ENCODE measurements at regions not wholly inside any gene's neighbourhood (a gene's known extent, or its start where the extent isn't known, plus 50 kb on each side); places are given as distances from the start of the nearest gene placed in this dataset.
"Not testable (repeated sequence)": the region's sequence is repeated elsewhere in the genome, so short reads cannot be mapped to it uniquely, and the experiment has no call there.

DNA sequence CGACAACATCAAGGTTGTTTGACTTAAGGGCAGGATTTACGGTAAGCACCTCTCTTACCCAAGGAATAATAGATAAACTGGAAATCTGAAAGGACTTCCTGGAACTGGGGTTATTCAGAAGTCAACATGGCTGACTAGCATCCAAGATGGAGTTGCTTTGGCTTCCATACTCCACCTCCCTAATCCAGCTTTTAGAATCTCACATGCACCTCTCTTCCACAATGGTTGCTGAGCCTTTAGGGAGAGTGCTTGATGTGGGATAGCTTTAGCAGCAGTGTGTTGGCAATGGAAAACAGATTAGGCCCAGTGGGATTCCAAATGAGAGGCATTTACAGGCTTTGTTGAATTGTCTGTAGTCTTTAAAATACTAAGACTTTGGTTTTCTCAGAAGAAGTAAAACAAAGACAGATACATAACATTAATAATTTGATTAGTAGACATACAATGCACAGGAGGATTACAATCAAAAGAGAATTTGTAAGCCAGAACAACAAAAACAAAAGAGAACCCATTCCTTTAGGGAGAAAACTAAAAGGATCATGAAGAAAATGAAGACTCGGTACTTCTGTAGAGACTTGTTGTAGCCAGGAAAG lies 222.0 kb downstream of the HS3ST3B1 start:
- no peak for TF ChIP-seq CTCF (IDR thresholded peaks at IDR 0.05)
- H3K9me3 ChIP-seq, result no peaks in the 10 kb centered on the region
- no peaks in the 10 kb centered on the region for H3K27me3 ChIP-seq
- ATAC-seq (no peak), DNase-seq (no peak)
- no peak overlapping the region for H3K4me3 ChIP-seq
- intact Hi-C loops (cut with DNase I), result no loop called here
- H3K27ac ChIP-seq, result no peak overlapping the region
- H3K36me3 ChIP-seq, result no peaks in the 10 kb centered on the region
- no peaks in the 10 kb centered on the region for H3K4me1 ChIP-seq

DNA sequence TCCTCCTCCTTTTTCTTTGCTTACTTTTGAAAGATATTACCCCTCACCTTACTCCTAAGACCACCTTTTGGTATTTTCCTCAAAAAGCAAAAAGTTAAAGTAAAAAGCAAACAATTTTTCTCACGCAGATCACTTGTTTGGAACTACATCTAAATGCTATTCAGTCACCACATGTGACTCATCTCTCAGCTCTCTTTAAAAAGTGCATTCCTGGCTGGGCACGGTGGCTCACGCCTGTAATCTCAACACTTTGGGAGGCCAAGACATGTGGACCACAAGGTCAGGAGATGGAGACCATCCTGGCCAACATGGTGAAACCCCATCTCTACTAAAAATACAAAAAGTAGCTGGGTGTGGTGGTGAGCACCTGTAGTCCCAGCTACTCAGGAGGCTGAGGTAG lies 218.0 kb downstream of the HS3ST3B1 start:
- H3K4me3 ChIP-seq; ATAC-seq; DNase-seq; intact Hi-C loops (cut with DNase I); H3K36me3 ChIP-seq; H3K9me3 ChIP-seq; H3K27me3 ChIP-seq; H3K27ac ChIP-seq; H3K4me1 ChIP-seq: not testable (repeated sequence)

DNA sequence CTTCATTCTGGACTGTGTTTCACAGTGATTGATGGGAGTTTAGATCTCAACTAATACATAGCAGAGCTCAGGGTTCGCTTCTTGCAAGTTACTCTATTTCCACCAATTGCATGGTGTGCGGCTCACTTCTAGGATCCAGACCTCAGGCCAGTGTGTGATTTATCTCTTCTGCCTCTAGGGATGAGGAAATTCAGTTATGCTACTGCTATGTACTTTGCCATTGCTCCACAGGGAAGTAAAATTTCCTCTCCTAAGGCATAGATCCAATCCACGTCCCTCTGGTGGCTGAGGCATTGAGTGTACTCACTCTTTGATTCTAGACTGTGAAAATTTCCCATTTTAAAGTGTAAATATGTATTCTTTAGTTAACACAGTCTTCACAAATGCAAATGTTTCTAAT lies 214.1 kb downstream of the HS3ST3B1 start:
- no peak for ATAC-seq
- Histone ChIP-seq H3K36me3 (no peaks in the 10 kb centered on the region), H3K27ac (no peak overlapping the region), H3K9me3 (no peaks in the 10 kb centered on the region), H3K27me3 (no peaks in the 10 kb centered on the region), H3K4me3 (no peak overlapping the region), H3K4me1 (no peaks in the 10 kb centered on the region)
- intact Hi-C loops (cut with DNase I), result no loop called here
- no peak for DNase-seq
- no peak for TF ChIP-seq CTCF (IDR thresholded peaks at IDR 0.05)

- H3K4me1 ChIP-seq, result no peaks in the 10 kb centered on the region
- TF ChIP-seq CTCF (IDR thresholded peaks at IDR 0.05), result no peak
- DNase-seq (no peak), ATAC-seq (no peak)
- no peaks in the 10 kb centered on the region for H3K9me3 ChIP-seq
- H3K36me3 ChIP-seq, result no peaks in the 10 kb centered on the region
- no peak overlapping the region for H3K27ac ChIP-seq
- no peak overlapping the region for H3K4me3 ChIP-seq
- intact Hi-C loops (cut with DNase I), result no loop called here
- no peaks in the 10 kb centered on the region for H3K27me3 ChIP-seq
Observed at GRCh38 chr17:14513835-14514234, 213.0 kb downstream of the HS3ST3B1 start.

GRCh38 chr17:14510136-14510535 lies 209.3 kb downstream of the HS3ST3B1 start:
- H3K4me1 ChIP-seq, result no peaks in the 10 kb centered on the region
- TF ChIP-seq CTCF (IDR thresholded peaks at IDR 0.05), result no peak
- DNase-seq (no peak), ATAC-seq (no peak)
- H3K27me3 ChIP-seq, result no peaks in the 10 kb centered on the region
- intact Hi-C loops (cut with DNase I), result no loop called here
- H3K9me3 ChIP-seq, result no peaks in the 10 kb centered on the region
- H3K4me3 ChIP-seq, result no peak overlapping the region
- H3K27ac ChIP-seq, result no peak overlapping the region
- no peaks in the 10 kb centered on the region for H3K36me3 ChIP-seq

DNA sequence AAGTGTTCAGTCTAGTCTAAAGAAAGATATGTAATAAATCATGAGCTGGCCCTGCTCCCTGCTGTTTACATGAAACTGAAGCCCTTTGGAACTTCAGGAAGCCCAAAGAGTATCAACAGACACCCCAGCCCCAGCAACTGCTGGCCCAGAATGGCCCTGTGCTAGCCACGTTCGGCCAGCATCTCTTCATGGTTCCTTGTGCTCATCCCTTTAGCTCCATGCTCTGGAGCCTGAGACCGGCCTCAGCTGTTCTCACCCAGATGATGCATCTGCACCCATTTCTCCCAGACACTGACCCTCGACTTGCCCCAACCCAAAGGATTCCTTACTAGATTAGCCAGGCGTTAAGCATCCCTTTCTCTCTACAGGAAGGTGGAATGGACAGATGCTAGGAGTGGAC lies 207.3 kb downstream of the HS3ST3B1 start:
- intact Hi-C loops (cut with DNase I), result no loop called here
- no peaks in the 10 kb centered on the region for H3K27me3 ChIP-seq
- H3K4me3 ChIP-seq, result no peak overlapping the region
- TF ChIP-seq CTCF (IDR thresholded peaks at IDR 0.05), result no peak
- ATAC-seq, result no peak
- no peaks in the 10 kb centered on the region for H3K36me3 ChIP-seq
- no peak overlapping the region for H3K27ac ChIP-seq
- no peaks in the 10 kb centered on the region for H3K9me3 ChIP-seq
- DNase-seq, result no peak
- H3K4me1 ChIP-seq, result no peaks in the 10 kb centered on the region

All from upper lobe of right lung (tissue), 1 donor.